ENCODE measurements at regions not wholly inside any gene's neighbourhood (a gene's known extent, or its start where the extent isn't known, plus 50 kb on each side); places are given as distances from the start of the nearest gene placed in this dataset.

GRCh38 chr22:23509571-23510302 is 70.4 kb downstream of the IGLL1 start:
- TF ChIP-seq FOXP2 (optimal IDR thresholded peaks at IDR 0.05; ENCODE audit: borderline replicate concordance, extremely low read depth, extremely low read length, insufficient read depth) (no peak), SIN3A (IDR thresholded peaks at IDR 0.05; ENCODE audit: borderline replicate concordance, insufficient read depth, low read length) (no peak), POLR2AphosphoS5 (IDR thresholded peaks at IDR 0.05; ENCODE audit: low read depth, low read length) (no peak)

DNA sequence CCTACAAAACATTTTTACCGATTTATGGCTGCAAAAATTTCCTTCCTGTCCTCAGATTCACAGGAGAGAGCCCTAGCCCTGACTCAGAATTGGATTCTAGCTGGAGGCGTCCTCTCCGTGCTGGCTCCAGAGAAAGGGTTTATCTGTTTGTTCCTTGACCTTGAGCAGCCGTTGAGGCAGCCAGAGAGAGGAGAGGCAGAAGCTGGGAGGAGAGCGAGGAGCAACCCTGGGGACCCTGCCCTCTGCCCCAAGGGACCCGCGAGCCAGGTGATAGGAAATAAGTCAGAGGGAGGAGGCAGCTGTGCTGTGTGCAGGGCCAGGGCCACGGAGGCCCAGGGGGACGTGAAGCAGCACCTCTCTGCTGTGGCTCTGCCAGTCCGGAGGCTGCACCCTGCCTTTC is 75.6 kb downstream of the IGLL1 start:
- TF ChIP-seq FOXP2 (optimal IDR thresholded peaks at IDR 0.05; ENCODE audit: borderline replicate concordance, extremely low read depth, extremely low read length, insufficient read depth) (no peak), REST (IDR thresholded peaks at IDR 0.05; ENCODE audit: insufficient read depth in 1 of 2, low read depth in 2 of 2, low read length in 2 of 2) (no peak), SIN3A (IDR thresholded peaks at IDR 0.05; ENCODE audit: borderline replicate concordance, insufficient read depth, low read length) (no peak), TAF1 (IDR thresholded peaks at IDR 0.05; ENCODE audit: borderline replicate concordance, insufficient read depth, low read length) (no peak), POLR2AphosphoS5 (IDR thresholded peaks at IDR 0.05; ENCODE audit: low read depth, low read length) (no peak)

DNA sequence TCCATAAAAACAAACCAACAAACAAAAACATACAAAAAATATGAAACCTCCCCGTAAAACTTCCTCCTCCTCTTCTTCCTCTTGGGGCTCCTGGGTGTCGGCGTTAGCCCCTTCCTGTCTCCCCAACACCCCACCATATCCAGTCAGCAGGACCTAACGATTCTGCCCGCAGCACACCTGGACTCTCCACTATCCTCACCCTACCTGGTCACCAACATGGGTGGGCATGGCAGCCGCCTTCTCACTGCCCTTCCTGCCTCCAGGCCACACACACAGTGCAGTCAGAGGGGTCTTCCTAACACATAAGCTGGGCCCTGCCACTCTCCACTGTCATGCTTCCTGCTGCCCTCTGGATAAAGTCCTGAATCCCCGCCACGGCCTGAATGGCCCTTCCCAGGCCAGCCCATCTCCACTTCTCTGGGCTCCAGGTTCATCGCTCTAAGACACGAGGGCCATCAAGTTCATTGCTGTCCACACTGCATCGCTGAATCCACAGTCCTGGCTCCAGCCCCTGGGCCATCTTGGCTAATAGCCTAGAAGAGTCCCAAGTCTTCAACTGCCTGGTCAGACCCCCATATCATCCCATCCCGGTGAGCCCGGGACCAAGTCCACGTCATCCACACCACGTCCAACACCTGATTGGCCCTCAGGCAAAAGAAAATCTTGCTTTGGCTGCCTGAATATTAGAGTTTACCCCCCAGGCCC is 76.2 kb downstream of the IGLL1 start:
- TF ChIP-seq SIN3A (IDR thresholded peaks at IDR 0.05; ENCODE audit: borderline replicate concordance, insufficient read depth, low read length) (no peak), REST (IDR thresholded peaks at IDR 0.05; ENCODE audit: insufficient read depth in 1 of 2, low read depth in 2 of 2, low read length in 2 of 2) (no peak), POLR2AphosphoS5 (IDR thresholded peaks at IDR 0.05; ENCODE audit: low read depth, low read length) (no peak), TAF1 (IDR thresholded peaks at IDR 0.05; ENCODE audit: borderline replicate concordance, insufficient read depth, low read length) (no peak), FOXP2 (optimal IDR thresholded peaks at IDR 0.05; ENCODE audit: borderline replicate concordance, extremely low read depth, extremely low read length, insufficient read depth) (no peak)

DNA sequence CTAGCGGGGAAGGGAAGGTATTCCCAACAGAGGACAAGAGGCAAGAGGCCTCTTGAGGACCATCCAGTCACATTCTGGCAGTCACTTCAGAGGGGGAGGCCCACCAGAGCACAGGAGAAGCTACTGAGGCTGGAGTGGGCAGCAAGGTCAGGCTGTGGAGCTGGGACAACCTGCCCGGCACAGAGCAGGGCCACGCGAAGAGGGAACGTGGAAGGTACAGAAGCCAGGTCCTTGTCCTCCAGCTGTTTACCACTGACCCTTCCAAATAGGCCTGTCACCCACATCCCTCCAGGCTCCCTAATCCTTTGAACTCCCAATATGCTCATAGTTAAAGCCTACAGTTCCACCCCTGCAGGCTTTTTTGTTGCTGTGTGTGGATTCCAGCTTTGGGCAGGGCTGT is 76.9 kb downstream of the IGLL1 start:
- no peak for TF ChIP-seq FOXP2 (optimal IDR thresholded peaks at IDR 0.05; ENCODE audit: borderline replicate concordance, extremely low read depth, extremely low read length, insufficient read depth)
- TF ChIP-seq POLR2AphosphoS5 (IDR thresholded peaks at IDR 0.05; ENCODE audit: low read depth, low read length): no peak
- no peak for TF ChIP-seq REST (IDR thresholded peaks at IDR 0.05; ENCODE audit: insufficient read depth in 1 of 2, low read depth in 2 of 2, low read length in 2 of 2)
- no peak for TF ChIP-seq TAF1 (IDR thresholded peaks at IDR 0.05; ENCODE audit: borderline replicate concordance, insufficient read depth, low read length)
- no peak for TF ChIP-seq SIN3A (IDR thresholded peaks at IDR 0.05; ENCODE audit: borderline replicate concordance, insufficient read depth, low read length)

DNA sequence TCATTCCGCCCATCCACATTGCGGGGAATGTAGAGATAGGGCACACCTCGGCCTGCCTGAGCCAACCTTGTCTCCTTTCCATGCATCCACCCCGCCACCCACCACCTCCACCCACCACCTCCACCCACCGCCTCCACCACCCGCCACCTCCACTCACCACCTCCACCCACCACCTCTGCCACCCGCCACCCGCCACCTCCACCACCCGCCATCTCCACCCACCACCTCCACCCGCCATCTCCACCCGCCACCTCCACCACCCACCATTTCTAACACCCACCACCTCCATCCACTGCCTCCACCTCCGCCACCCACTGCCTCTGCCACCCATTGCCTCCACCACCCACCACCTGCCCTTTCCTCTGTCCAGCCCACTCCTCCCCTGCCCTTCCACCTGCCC is 78.4 kb downstream of the IGLL1 start:
- TF ChIP-seq FOXP2 (optimal IDR thresholded peaks at IDR 0.05; ENCODE audit: borderline replicate concordance, extremely low read depth, extremely low read length, insufficient read depth) (no peak), REST (IDR thresholded peaks at IDR 0.05; ENCODE audit: insufficient read depth in 1 of 2, low read depth in 2 of 2, low read length in 2 of 2) (no peak), SIN3A (IDR thresholded peaks at IDR 0.05; ENCODE audit: borderline replicate concordance, insufficient read depth, low read length) (no peak), POLR2AphosphoS5 (IDR thresholded peaks at IDR 0.05; ENCODE audit: low read depth, low read length) (no peak), TAF1 (IDR thresholded peaks at IDR 0.05; ENCODE audit: borderline replicate concordance, insufficient read depth, low read length) (no peak)

Data from PFSK-1 (cell line).